OCI-LY3 (cell line): ENCODE measurements at regions not wholly inside any gene's neighbourhood (a gene's known extent, or its start where the extent isn't known, plus 50 kb on each side); places are given as distances from the start of the nearest gene placed in this dataset.

Experiments
- H2AFZ ChIP-seq: fragments of 200-600, 300-600 bp; shearing (Covaris generic); 2 replicates; pipeline ENCODE4 v1.6.0; 2014; ENCODE audit warnings: antibody characterized with exemption, low read depth, low read length
- H3K27ac ChIP-seq: fragments of 200-600, 300-600 bp; sonication (generic); 2 replicates; pipeline ENCODE4 v1.5.1; 2014; ENCODE audit warnings: mild to moderate bottlenecking, low read length, moderate library complexity, mixed read lengths
- H3K27me3 ChIP-seq: fragments of 200-600, 300-600 bp; sonication (generic); 2 replicates; pipeline ENCODE4 v1.6.1; 2014; ENCODE audit warnings: low read depth, low read length, mixed read lengths
- H3K36me3 ChIP-seq: fragments of 200-600, 300-600 bp; sonication (generic); replicated peaks from 2 replicates; pipeline ENCODE3; 2014; ENCODE audit warnings: low read depth, low read length, mixed read lengths
- H3K4me1 ChIP-seq: fragments of 300-600, 200-600 bp; sonication (generic); 2 replicates; pipeline ENCODE4 v1.6.1; 2014; ENCODE audit warnings: low read length, mixed read lengths
- H3K4me2 ChIP-seq: fragments of 200-600, 300-600 bp; sonication (generic); 2 replicates; pipeline ENCODE4 v1.6.1; 2014; ENCODE audit warnings: low read length, mixed read lengths
- H3K4me3 ChIP-seq: fragments of 300-600, 200-600 bp; sonication (generic); 2 replicates; pipeline ENCODE4 v1.5.1; 2014; ENCODE audit warnings: antibody characterized with exemption, mild to moderate bottlenecking, low read length, moderate library complexity
- H3K79me2 ChIP-seq: fragments of 300-600, 200-600 bp; shearing (Covaris generic); 2 replicates; pipeline ENCODE4 v1.6.1; 2014; ENCODE audit warnings: mild to moderate bottlenecking, low read length, mixed read lengths
- H3K9ac ChIP-seq: fragments of 300-600, 200-600 bp; shearing (Covaris generic); 2 replicates; pipeline ENCODE4 v1.6.0; 2014; ENCODE audit warnings: mild to moderate bottlenecking, low read length, moderate library complexity
- H3K9me3 ChIP-seq: fragments of 200-600, 300-600 bp; shearing (Covaris generic); 2 replicates; pipeline ENCODE4 v1.6.1; 2014; ENCODE audit warnings: low read length, mixed read lengths; ENCODE audit not compliant: insufficient read depth
- H4K20me1 ChIP-seq: fragments of 200-600, 300-600 bp; sonication (generic); 2 replicates; pipeline ENCODE4 v1.6.1; 2016; ENCODE audit warnings: low read length, mixed read lengths; ENCODE audit not compliant: insufficient read depth
- EZH2phosphoT487 ChIP-seq: fragments of 200-600 bp; shearing (Covaris generic); IDR thresholded peaks from 2 replicates; pipeline ENCODE4 v1.6.1; 2018; ENCODE audit warnings: antibody characterized with exemption, mixed run types, low read depth
- TF ChIP-seq, protein P1 (sequence below): fragments of 200-600, 300-600 bp; sonication (generic); IDR thresholded peaks from 2 replicates; pipeline ENCODE4 v1.5.1; 2014; ENCODE audit warnings: antibody characterized with exemption, low read length, low read depth

DNA sequence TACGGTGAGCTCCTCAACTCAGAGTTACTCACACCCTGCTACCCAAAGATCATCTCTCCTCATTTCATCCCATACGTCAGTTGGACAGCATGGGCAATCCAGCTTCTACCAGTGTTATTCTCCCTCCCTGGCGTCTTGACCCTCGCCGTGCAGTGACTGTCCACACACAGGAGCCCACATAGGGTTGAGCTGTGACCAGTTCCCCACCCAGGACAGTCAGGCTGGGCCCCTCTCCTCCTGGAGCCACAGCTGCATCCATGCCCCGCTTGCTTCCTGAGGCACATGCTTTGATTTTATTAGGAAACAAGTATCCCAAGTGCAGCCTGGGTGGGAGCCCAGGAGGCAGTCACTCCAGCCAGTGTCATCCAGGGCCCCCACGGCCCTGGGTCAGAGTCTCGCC is 140.3 kb upstream of the SFSWAP start:
- no peak overlapping the region for H3K4me2 ChIP-seq
- no peaks in the 10 kb centered on the region for H3K79me2 ChIP-seq
- H4K20me1 ChIP-seq, result no peaks in the 10 kb centered on the region
- H3K4me1 ChIP-seq, result no peaks in the 10 kb centered on the region
- no peak overlapping the region for H2AFZ ChIP-seq
- TF ChIP-seq EZH2phosphoT487, result no peak
- TF ChIP-seq, protein P1, sequence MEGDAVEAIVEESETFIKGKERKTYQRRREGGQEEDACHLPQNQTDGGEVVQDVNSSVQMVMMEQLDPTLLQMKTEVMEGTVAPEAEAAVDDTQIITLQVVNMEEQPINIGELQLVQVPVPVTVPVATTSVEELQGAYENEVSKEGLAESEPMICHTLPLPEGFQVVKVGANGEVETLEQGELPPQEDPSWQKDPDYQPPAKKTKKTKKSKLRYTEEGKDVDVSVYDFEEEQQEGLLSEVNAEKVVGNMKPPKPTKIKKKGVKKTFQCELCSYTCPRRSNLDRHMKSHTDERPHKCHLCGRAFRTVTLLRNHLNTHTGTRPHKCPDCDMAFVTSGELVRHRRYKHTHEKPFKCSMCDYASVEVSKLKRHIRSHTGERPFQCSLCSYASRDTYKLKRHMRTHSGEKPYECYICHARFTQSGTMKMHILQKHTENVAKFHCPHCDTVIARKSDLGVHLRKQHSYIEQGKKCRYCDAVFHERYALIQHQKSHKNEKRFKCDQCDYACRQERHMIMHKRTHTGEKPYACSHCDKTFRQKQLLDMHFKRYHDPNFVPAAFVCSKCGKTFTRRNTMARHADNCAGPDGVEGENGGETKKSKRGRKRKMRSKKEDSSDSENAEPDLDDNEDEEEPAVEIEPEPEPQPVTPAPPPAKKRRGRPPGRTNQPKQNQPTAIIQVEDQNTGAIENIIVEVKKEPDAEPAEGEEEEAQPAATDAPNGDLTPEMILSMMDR, result no peak
- H3K9me3 ChIP-seq, result no peaks in the 10 kb centered on the region
- no peak overlapping the region for H3K9ac ChIP-seq
- H3K27ac ChIP-seq, result no peak overlapping the region
- H3K36me3 ChIP-seq, result no peaks in the 10 kb centered on the region
- H3K27me3 ChIP-seq, result peaks cover 12% of the 10 kb centered on the region
- H3K4me3 ChIP-seq, result no peak overlapping the region

DNA sequence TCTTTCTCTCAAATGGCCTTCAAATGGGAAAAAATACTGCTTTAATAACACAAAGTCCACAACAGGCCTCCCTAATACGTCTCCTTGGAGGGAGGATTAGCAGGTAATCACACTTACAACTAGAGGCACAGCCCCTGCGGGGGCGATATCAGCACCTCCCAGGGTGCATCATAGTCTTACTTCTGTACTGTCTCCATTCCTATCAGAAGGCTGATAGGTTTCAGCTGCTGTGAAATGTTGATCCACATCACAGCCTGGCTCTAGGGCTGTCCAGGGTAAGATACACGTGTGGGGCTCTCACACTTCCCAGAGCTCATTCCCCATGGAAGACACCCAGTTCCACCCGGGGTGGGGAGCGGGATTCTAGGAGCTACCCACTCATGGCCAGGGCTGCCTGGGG is 139.1 kb upstream of the SFSWAP start:
- H2AFZ ChIP-seq, result no peak overlapping the region
- H3K4me3 ChIP-seq, result no peak overlapping the region
- H3K27me3 ChIP-seq, result peaks cover 9% of the 10 kb centered on the region
- no peak overlapping the region for H3K4me2 ChIP-seq
- no peaks in the 10 kb centered on the region for H4K20me1 ChIP-seq
- H3K36me3 ChIP-seq, result no peaks in the 10 kb centered on the region
- H3K27ac ChIP-seq, result no peak overlapping the region
- H3K9ac ChIP-seq, result no peak overlapping the region
- no peak for TF ChIP-seq EZH2phosphoT487
- TF ChIP-seq, protein P1, result no peak
- H3K79me2 ChIP-seq, result no peaks in the 10 kb centered on the region
- no peaks in the 10 kb centered on the region for H3K4me1 ChIP-seq
- H3K9me3 ChIP-seq, result no peaks in the 10 kb centered on the region

DNA sequence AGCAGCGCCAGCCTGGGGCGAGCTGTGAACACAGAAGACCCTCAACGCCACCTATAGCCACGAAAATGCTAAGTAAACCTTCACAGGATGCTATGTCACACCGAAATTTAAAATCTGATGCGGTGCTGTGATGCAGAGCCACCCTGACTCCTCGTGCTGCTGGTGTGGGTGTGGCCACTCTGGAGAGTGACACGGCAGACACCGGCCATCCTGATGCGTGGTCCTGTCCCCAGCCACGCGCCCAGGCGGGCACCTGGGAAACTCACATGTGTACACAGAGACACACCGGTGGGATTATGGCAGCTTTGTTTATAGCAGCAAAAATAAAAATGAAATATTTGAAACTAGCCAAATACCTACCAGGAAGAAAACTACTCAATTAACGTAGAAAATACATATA is 138.3 kb upstream of the SFSWAP start:
- Histone ChIP-seq H3K4me3 (no peak overlapping the region), H3K79me2 (no peaks in the 10 kb centered on the region), H3K9ac (no peak overlapping the region), H3K27ac (no peak overlapping the region), H3K4me1 (no peaks in the 10 kb centered on the region), H2AFZ (no peak overlapping the region), H3K4me2 (no peak overlapping the region), H4K20me1 (no peaks in the 10 kb centered on the region), H3K9me3 (no peaks in the 10 kb centered on the region), H3K27me3 (peaks cover under 1% of the 10 kb centered on the region; the same call in 1 of the 2 replicates), H3K36me3 (no peaks in the 10 kb centered on the region)
- no peak for TF ChIP-seq EZH2phosphoT487
- TF ChIP-seq, protein P1, result no peak

DNA sequence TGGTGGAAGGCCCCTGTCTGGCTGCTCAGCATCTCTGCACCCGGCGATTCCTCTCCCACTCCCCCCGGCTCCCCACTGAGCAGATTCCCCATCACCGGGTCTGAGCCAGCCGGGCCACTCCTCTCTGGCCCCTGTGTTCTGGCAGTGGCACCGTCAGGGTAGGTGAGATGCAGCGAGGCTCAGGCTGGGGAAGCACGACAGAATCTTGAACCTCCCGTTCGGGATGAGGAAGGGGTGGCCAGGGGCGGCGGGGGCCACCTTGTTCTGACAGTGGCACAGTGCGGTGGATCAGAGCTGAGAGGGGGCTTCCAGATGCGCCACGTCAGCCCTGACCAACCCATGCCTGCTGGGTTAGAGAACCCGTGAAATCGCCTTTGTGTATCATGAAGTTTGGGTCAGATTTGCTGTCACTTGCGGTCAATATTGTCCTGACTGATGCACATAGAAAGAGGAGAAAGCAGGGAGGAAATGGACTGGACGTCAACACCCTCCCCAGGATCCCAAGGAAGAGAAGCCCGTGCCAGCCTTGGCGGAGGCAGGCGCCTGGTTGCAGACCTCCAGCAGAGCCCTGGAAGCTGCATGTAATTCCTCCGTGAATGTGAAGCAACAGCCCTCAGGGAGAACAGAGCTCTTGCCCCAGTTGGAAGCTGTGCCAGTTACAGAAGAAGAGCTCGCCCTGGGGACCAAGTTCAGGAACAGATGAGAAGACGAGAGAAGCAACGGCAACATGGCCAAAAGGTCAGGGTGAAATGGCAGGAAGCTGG is 137.1 kb upstream of the SFSWAP start:
- H3K27me3 ChIP-seq, result no peaks in the 10 kb centered on the region
- no peak overlapping the region for H3K4me3 ChIP-seq
- no peak for TF ChIP-seq EZH2phosphoT487
- TF ChIP-seq, protein P1, result no peak
- no peaks in the 10 kb centered on the region for H3K36me3 ChIP-seq
- H3K79me2 ChIP-seq, result no peaks in the 10 kb centered on the region
- H3K27ac ChIP-seq, result no peak overlapping the region
- no peaks in the 10 kb centered on the region for H3K4me1 ChIP-seq
- no peaks in the 10 kb centered on the region for H4K20me1 ChIP-seq
- no peak overlapping the region for H3K4me2 ChIP-seq
- no peak overlapping the region for H2AFZ ChIP-seq
- no peak overlapping the region for H3K9ac ChIP-seq
- H3K9me3 ChIP-seq, result no peaks in the 10 kb centered on the region
